Endothelial cell of umbilical vein (primary cell): ENCODE measurements at regions not wholly inside any gene's neighbourhood (a gene's known extent, or its start where the extent isn't known, plus 50 kb on each side); places are given as distances from the start of the nearest gene placed in this dataset.
A peak's percentile ranks its signal among the peaks of the same experiment; 100 is the strongest.

Experiments used
- BruUV-seq: library from RNA; stranded (reverse); fragments of 400-500 nt; replicated peaks from 2 replicates; lab custom pipeline; 2021; lab: Mats Ljungman, UMichigan
- CTCF ChIA-PET: fragments of 300-600, 350-600 bp; sonication (Branson Sonifier 250); formaldehyde crosslinking; loops from one replicate; lab custom pipeline; 2021; ENCODE audit warnings: antibody characterized with exemption, inconsistent platforms; lab: Charles Lee
- POLR2A ChIA-PET: fragments of 300-600, 350-600 bp; sonication (Branson Sonifier 250); formaldehyde crosslinking; loops from one replicate; lab custom pipeline; 2021; ENCODE audit warnings: antibody characterized with exemption, inconsistent platforms; lab: Charles Lee
- DNase-seq: peaks from one replicate; pipeline ENCODE4 v3.0.0-alpha.2; 2011; ENCODE audit warnings: low read depth, low spot score
- FAIRE-seq: peaks from 2 replicates; lab custom pipeline; 2011; peaks lifted over from hg19 to GRCh38; lab: Jason Lieb, UNC
- H2AFZ ChIP-seq: 2 replicates; pipeline ENCODE4 v1.6.0; 2012; ENCODE audit warnings: low read depth, low read length, control low read depth, inconsistent platforms
- H3K27ac ChIP-seq: 2 replicates; pipeline ENCODE4 v1.5.1; 2011; ENCODE audit warnings: low read depth, mild to moderate bottlenecking, control low read depth, low read length, moderate library complexity; ENCODE audit not compliant: insufficient read depth
- H3K27me3 ChIP-seq, 2 experiments: 2 replicates each; pipeline versions ENCODE4 v1.6.0 to v1.6.1; 2011; ENCODE audit warnings: low read length in 2 of 2, mixed read lengths in 1 of 2; ENCODE audit not compliant: control insufficient read depth in 2 of 2, insufficient read depth in 2 of 2
- H3K36me3 ChIP-seq, 2 experiments: 2 replicates in 1 of 2; 3 replicates in 1 of 2; pipeline ENCODE4 v1.5.1; 2011; ENCODE audit warnings: low read length in 2 of 2, mild to moderate bottlenecking in 1 of 2, moderate library complexity in 1 of 2; ENCODE audit not compliant: control insufficient read depth in 2 of 2, insufficient read depth in 2 of 2; ENCODE audit errors: extremely low read depth in 1 of 2
- H3K4me1 ChIP-seq: 3 replicates; pipeline ENCODE4 v1.5.1; 2011; ENCODE audit warnings: mild to moderate bottlenecking, low read length; ENCODE audit not compliant: control insufficient read depth, insufficient read depth; ENCODE audit errors: extremely low read depth
- H3K4me2 ChIP-seq: 2 replicates; pipeline ENCODE4 v1.6.1; 2011; ENCODE audit warnings: low read length, control low read depth, mixed read lengths; ENCODE audit not compliant: insufficient read depth
- H3K4me3 ChIP-seq, 3 experiments: fragments of 200-600 bp in 1 of 3; sonication (generic), shearing (Covaris generic) in 1 of 3; replicated peaks in 1 of 3; 2 replicates each; pipeline ENCODE4 v1.5.1; 2011 to 2016; ENCODE audit warnings: control low read depth in 3 of 3, low read length in 3 of 3, mild to moderate bottlenecking in 2 of 3, inconsistent platforms in 1 of 3, low read depth in 1 of 3, moderate library complexity in 1 of 3; ENCODE audit not compliant: insufficient read depth in 1 of 3
- H3K79me2 ChIP-seq: 2 replicates; pipeline ENCODE4 v1.6.0; 2012; ENCODE audit warnings: low read length, inconsistent platforms; ENCODE audit not compliant: control insufficient read depth, insufficient read depth
- H3K9ac ChIP-seq: replicated peaks from 2 replicates; pipeline ENCODE3; 2011; ENCODE audit warnings: low read length, control low read depth; ENCODE audit not compliant: insufficient read depth; ENCODE audit errors: extremely low read depth
- H3K9me1 ChIP-seq: replicated peaks from 3 replicates; pipeline ENCODE4 v1.6.0; 2011; ENCODE audit warnings: mild to moderate bottlenecking, low read length; ENCODE audit not compliant: control insufficient read depth, insufficient read depth; ENCODE audit errors: extremely low read depth
- H3K9me3 ChIP-seq: replicated peaks from 2 replicates; pipeline ENCODE4 v1.5.1; 2012; ENCODE audit warnings: low read length, inconsistent platforms; ENCODE audit not compliant: control insufficient read depth, insufficient read depth
- H4K20me1 ChIP-seq: replicated peaks from 2 replicates; pipeline ENCODE3; 2011; ENCODE audit warnings: mild to moderate bottlenecking, low read length; ENCODE audit not compliant: control insufficient read depth, insufficient read depth; ENCODE audit errors: extremely low read depth
- EZH2 ChIP-seq: IDR thresholded peaks from 2 replicates; pipeline ENCODE4 v1.6.1; 2012; ENCODE audit warnings: borderline replicate concordance, low read depth, mild to moderate bottlenecking, moderate library complexity, low read length, inconsistent platforms; ENCODE audit not compliant: severe bottlenecking
- FOS ChIP-seq: IDR thresholded peaks from 2 replicates; pipeline ENCODE4 v1.6.1; 2011; ENCODE audit warnings: mild to moderate bottlenecking, low read length, moderate library complexity, borderline replicate concordance; ENCODE audit not compliant: insufficient read depth
- GATA2 ChIP-seq: IDR thresholded peaks from 2 replicates; pipeline ENCODE4 v1.7.0; 2011; ENCODE audit warnings: low read depth, mild to moderate bottlenecking, moderate library complexity, mixed read lengths, low read length; ENCODE audit not compliant: insufficient read length, insufficient read depth
- JUN ChIP-seq: IDR thresholded peaks from 2 replicates; pipeline ENCODE4 v1.6.1; 2011; ENCODE audit warnings: borderline replicate concordance, low read depth; ENCODE audit not compliant: insufficient read length, insufficient read depth
- MYC ChIP-seq: IDR thresholded peaks from one replicate; pipeline ENCODE4 v1.6.1; 2011; ENCODE audit warnings: mild to moderate bottlenecking, low read depth, low read length
- POLR2A ChIP-seq: IDR thresholded peaks from 2 replicates; pipeline ENCODE4 v1.6.1; 2012; ENCODE audit warnings: low read depth, mild to moderate bottlenecking, control low read depth, low read length
- POLR2AphosphoS5 ChIP-seq: IDR thresholded peaks from 2 replicates; pipeline ENCODE4 v1.6.1; 2012; ENCODE audit warnings: low read depth, mild to moderate bottlenecking, control low read depth, low read length, moderate library complexity; ENCODE audit not compliant: insufficient read depth
- dilution Hi-C: fragments of 300-500 bp; cut with MboI; formaldehyde crosslinking; loops from one replicate; pipeline ENCODE4 v1.15.0; 2019; ENCODE audit warnings: low sequenced_read_pairs; ENCODE audit not compliant: extremely low pct_ligation_motif_present
- intact Hi-C: fragments of 100-400 bp; cut with micrococcal nuclease; formaldehyde crosslinking; loops from one replicate; pipeline ENCODE4 v1.10.0; 2022
- TF ChIP-seq, protein P1 (sequence below), 2 donors: IDR thresholded peaks; 1 replicate in 1 of 2; 2 replicates in 1 of 2; pipeline ENCODE4 v1.5.1; 2011; ENCODE audit warnings: low read length in 2 of 2, mild to moderate bottlenecking in 2 of 2, moderate library complexity in 2 of 2, control low read depth in 1 of 2, inconsistent platforms in 1 of 2, low read depth in 1 of 2; ENCODE audit not compliant: insufficient read depth in 1 of 2; ENCODE audit errors: extremely low read depth in 1 of 2
- TF ChIP-seq, protein P2 (sequence below): IDR thresholded peaks from 2 replicates; pipeline ENCODE4 v1.6.1; 2011; ENCODE audit not compliant: insufficient read depth, insufficient read length

- dilution Hi-C loops (no loop called here), intact Hi-C loops (no loop called here)
- BruUV-seq = no TSS peak
- H2AFZ ChIP-seq = no peak overlapping the region
- FAIRE-seq = no peak
- H3K4me1 ChIP-seq = peaks cover 61% of the 10 kb centered on the region
- H3K9me1 ChIP-seq = no peaks in the 10 kb centered on the region
- H3K4me2 ChIP-seq = peak overlapping the region; percentile 25
- TF ChIP-seq, protein P1, sequence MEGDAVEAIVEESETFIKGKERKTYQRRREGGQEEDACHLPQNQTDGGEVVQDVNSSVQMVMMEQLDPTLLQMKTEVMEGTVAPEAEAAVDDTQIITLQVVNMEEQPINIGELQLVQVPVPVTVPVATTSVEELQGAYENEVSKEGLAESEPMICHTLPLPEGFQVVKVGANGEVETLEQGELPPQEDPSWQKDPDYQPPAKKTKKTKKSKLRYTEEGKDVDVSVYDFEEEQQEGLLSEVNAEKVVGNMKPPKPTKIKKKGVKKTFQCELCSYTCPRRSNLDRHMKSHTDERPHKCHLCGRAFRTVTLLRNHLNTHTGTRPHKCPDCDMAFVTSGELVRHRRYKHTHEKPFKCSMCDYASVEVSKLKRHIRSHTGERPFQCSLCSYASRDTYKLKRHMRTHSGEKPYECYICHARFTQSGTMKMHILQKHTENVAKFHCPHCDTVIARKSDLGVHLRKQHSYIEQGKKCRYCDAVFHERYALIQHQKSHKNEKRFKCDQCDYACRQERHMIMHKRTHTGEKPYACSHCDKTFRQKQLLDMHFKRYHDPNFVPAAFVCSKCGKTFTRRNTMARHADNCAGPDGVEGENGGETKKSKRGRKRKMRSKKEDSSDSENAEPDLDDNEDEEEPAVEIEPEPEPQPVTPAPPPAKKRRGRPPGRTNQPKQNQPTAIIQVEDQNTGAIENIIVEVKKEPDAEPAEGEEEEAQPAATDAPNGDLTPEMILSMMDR (IDR thresholded peaks at IDR 0.05; ENCODE audit: extremely low read depth in 1 of 2, insufficient read depth in 1 of 2, low read depth in 1 of 2, low read length in 2 of 2) = no peak
- no peak for TF ChIP-seq POLR2A
- no peak overlapping the region for H3K9ac ChIP-seq
- DNase-seq = peak; percentile 44
- H3K27me3 ChIP-seq = no peaks in the 10 kb centered on the region
- no peaks in the 10 kb centered on the region for H3K9me3 ChIP-seq
- ChIA-PET CTCF (interaction anchor here (1.0 kb wide), 1 partner anchor 333 kb away, joined by 3 read pairs; no protein-coding TSS in a partner anchor), POLR2A (no interaction called here)
- no peaks in the 10 kb centered on the region for H3K36me3 ChIP-seq
- no peak overlapping the region for H3K4me3 ChIP-seq
- H4K20me1 ChIP-seq = no peaks in the 10 kb centered on the region
- H3K27ac ChIP-seq = no peak overlapping the region
- no peaks in the 10 kb centered on the region for H3K79me2 ChIP-seq
These were observed 192.8 kb upstream of the KRR1 start for GRCh38 chr12:75704208-75704607.

DNA sequence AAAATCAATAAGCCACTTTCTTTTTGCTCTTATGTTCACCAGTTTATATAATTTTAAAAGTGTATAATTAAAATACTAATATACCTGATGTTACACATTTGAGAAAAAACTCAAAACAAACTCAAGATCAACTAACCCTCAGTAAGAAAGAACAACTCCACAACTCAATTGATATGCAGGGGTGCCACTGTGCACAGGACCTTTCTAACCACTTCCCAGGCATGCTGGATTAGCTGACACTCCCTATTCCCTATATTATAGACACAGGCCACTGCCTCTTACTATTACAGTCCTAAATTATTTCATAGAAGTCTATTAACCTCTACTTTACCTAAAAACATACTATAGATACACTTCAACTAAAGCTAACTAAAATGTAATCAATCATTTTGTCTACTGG lies 191.7 kb upstream of the KRR1 start:
- TF ChIP-seq GATA2 = no peak
- TF ChIP-seq JUN = no peak
- TF ChIP-seq FOS = no peak
- TF ChIP-seq, protein P1 (IDR thresholded peaks at IDR 0.05; ENCODE audit: extremely low read depth in 1 of 2, insufficient read depth in 1 of 2, low read depth in 1 of 2, low read length in 2 of 2) = no peak
- TF ChIP-seq MYC = no peak
- TF ChIP-seq, protein P2, sequence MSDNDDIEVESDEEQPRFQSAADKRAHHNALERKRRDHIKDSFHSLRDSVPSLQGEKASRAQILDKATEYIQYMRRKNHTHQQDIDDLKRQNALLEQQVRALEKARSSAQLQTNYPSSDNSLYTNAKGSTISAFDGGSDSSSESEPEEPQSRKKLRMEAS = no peak
- TF ChIP-seq EZH2 = no peak
- TF ChIP-seq POLR2AphosphoS5 = no peak
- no peak for TF ChIP-seq POLR2A
- Histone ChIP-seq H3K36me3 (no peaks in the 10 kb centered on the region), H4K20me1 (no peaks in the 10 kb centered on the region), H3K4me3 (no peak overlapping the region), H3K27ac (no peak overlapping the region), H3K9me1 (no peaks in the 10 kb centered on the region), H3K4me1 (peaks cover 62% of the 10 kb centered on the region), H3K79me2 (no peaks in the 10 kb centered on the region), H3K4me2 (no peak overlapping the region), H3K9me3 (no peaks in the 10 kb centered on the region), H3K9ac (no peak overlapping the region), H3K27me3 (no peaks in the 10 kb centered on the region), H2AFZ (no peak overlapping the region)
- ChIA-PET CTCF (no interaction called here), POLR2A (no interaction called here)
- no TSS peak for BruUV-seq
- intact Hi-C loops = no loop called here
- dilution Hi-C loops = no loop called here
- DNase-seq = no peak
- FAIRE-seq = no peak
